Prostate gland (tissue), 2 donors: ENCODE measurements at regions not wholly inside any gene's neighbourhood (a gene's known extent, or its start where the extent isn't known, plus 50 kb on each side); places are given as distances from the start of the nearest gene placed in this dataset.

Source experiments
- DNase-seq: peaks from one replicate; pipeline ENCODE4 v3.0.0-alpha.2; 2019; ENCODE audit warnings: low spot score
- H3K27ac ChIP-seq, 2 donors: fragments of 200-600 bp; sonication (generic); 2 replicates each; pipeline ENCODE4 v1.5.1; 2017 to 2019
- H3K27me3 ChIP-seq: fragments of 200-600 bp; sonication (generic); replicated peaks from 2 replicates; pipeline ENCODE4 v1.5.1; 2019; ENCODE audit not compliant: insufficient read depth
- H3K36me3 ChIP-seq, 2 donors: fragments of 200-600 bp; sonication (generic); 1 replicate in 1 of 2; 2 replicates in 1 of 2; pipeline versions ENCODE4 v1.5.1 to v1.8.1; 2017 to 2019
- H3K4me1 ChIP-seq: fragments of 200-600 bp; sonication (generic); replicated peaks from 2 replicates; pipeline ENCODE4 v1.5.1; 2019
- H3K4me3 ChIP-seq, 2 donors: fragments of 200-600 bp; sonication (generic); 2 replicates each; pipeline ENCODE4 v1.5.1; 2017 to 2019
- H3K9me3 ChIP-seq: fragments of 200-600 bp; sonication (generic); 2 replicates; pipeline ENCODE4 v1.5.1; 2017
- POLR2A ChIP-seq: fragments of 450-650 bp; IDR thresholded peaks from one replicate; pipeline ENCODE4 v1.6.1; 2016; ENCODE audit warnings: antibody characterized with exemption, mild to moderate bottlenecking
- POLR2AphosphoS5 ChIP-seq: sonication (generic); formaldehyde crosslinking; IDR thresholded peaks from one replicate; pipeline ENCODE4 v1.6.1; 2017; ENCODE audit warnings: antibody characterized with exemption
- WGBS: methylation state at CpG from one replicate; pipeline ENCODE4 v1.1.5; 2018; 5-methylcytosine and 5-hydroxymethylcytosine counted together
- intact Hi-C: fragments of 100-400 bp; cut with DNase I; formaldehyde crosslinking; loops from one replicate; pipeline ENCODE4 v1.14.2; 2022
- TF ChIP-seq, protein P1 (sequence below), 4 experiments: fragments of 200-600 bp in 2 of 4; fragments of 450-650 bp in 2 of 4; sonication (generic) in 2 of 4; IDR thresholded peaks; 1 replicate in 3 of 4; 2 replicates in 1 of 4; pipeline ENCODE4 v1.5.1; 2016 to 2019; ENCODE audit warnings: antibody characterized with exemption in 4 of 4, mild to moderate bottlenecking in 2 of 4, moderate library complexity in 2 of 4

DNA sequence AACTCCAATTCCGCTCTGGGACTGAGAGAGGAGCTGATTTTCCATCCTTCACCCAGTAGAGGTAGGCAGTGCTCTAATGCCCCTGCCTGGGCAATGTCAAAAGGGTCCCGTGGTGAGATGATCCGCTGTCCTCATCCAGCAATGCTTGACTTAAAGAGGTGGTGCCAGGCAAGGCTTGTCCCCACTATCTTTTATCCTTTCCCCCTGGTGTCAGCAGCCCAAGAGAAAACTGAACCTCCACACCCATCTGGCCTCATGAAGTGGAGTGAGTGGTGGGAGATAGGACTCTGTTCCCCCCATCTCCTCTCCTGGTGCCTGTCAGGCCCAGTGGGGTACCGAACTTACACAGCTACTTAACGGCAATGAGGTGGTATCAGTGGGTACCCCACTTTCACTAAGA, 107.1 kb downstream of the ABHD5 start:
- H3K36me3 ChIP-seq, result no peaks in the 10 kb centered on the region
- no peak for DNase-seq
- no peaks in the 10 kb centered on the region for H3K27me3 ChIP-seq
- H3K4me3 ChIP-seq, result no peak overlapping the region
- TF ChIP-seq, protein P1, sequence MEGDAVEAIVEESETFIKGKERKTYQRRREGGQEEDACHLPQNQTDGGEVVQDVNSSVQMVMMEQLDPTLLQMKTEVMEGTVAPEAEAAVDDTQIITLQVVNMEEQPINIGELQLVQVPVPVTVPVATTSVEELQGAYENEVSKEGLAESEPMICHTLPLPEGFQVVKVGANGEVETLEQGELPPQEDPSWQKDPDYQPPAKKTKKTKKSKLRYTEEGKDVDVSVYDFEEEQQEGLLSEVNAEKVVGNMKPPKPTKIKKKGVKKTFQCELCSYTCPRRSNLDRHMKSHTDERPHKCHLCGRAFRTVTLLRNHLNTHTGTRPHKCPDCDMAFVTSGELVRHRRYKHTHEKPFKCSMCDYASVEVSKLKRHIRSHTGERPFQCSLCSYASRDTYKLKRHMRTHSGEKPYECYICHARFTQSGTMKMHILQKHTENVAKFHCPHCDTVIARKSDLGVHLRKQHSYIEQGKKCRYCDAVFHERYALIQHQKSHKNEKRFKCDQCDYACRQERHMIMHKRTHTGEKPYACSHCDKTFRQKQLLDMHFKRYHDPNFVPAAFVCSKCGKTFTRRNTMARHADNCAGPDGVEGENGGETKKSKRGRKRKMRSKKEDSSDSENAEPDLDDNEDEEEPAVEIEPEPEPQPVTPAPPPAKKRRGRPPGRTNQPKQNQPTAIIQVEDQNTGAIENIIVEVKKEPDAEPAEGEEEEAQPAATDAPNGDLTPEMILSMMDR (IDR thresholded peaks at IDR 0.05), result no peak
- TF ChIP-seq POLR2AphosphoS5, result no peak
- TF ChIP-seq POLR2A, result no peak
- no peaks in the 10 kb centered on the region for H3K4me1 ChIP-seq
- H3K9me3 ChIP-seq, result no peaks in the 10 kb centered on the region
- no peak overlapping the region for H3K27ac ChIP-seq
- intact Hi-C loops, result no loop called here
- 95% methylated on average over 5 of the region's 5 CpGs for WGBS

DNA sequence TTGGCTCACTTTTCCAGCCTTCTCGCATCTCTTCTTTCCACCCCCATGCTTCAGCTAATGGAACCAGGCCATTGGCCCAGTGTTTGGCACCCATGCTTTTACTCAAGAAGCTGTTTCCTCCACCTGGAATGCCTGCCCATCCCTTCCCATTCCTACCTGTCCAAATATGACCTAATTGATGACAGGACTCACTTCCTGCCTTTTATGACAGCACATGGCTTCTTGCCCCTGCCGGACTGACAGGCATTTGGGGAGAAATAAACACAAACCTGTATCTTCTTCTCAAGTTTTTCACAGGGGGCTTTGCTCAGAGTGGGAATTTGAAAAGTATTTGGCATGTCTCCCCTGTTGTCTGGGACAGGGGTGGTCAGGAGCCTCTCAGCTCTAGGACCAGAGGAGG, 120.1 kb downstream of the ABHD5 start:
- Histone ChIP-seq H3K4me3 (no peak overlapping the region), H3K4me1 (no peaks in the 10 kb centered on the region), H3K36me3 (no peaks in the 10 kb centered on the region), H3K27me3 (no peaks in the 10 kb centered on the region), H3K9me3 (no peaks in the 10 kb centered on the region), H3K27ac (no peak overlapping the region)
- TF ChIP-seq, protein P1 (IDR thresholded peaks at IDR 0.05), result no peak
- DNase-seq, result no peak
- WGBS, result 64% methylated on average over 2 of the region's 2 CpGs
- intact Hi-C loops, result no loop called here

DNA sequence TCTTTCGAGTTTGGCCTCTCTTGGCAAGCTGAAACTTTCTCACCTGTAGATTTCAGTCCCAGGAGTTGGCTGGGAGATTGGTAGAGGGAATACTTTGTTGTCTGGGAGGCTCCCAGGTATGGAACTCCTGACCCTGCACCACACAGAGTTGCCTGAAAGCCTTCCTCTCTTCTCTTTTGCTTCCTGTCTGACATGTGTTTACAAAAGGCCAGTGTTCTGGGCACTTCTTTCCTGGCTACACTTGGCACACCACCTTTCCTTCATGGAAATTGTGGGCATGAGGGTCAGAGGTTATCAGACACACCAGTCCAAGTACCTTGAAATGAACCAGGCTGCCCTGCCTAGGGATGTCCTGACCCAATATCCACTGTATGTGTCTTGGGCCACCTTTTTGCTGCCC, 123.7 kb downstream of the ABHD5 start:
- no peaks in the 10 kb centered on the region for H3K27me3 ChIP-seq
- H3K4me1 ChIP-seq, result no peaks in the 10 kb centered on the region
- H3K27ac ChIP-seq, result no peak overlapping the region
- H3K4me3 ChIP-seq, result no peak overlapping the region
- H3K9me3 ChIP-seq, result no peaks in the 10 kb centered on the region
- H3K36me3 ChIP-seq, result no peaks in the 10 kb centered on the region
- WGBS, result 63% methylated on average over 1 of the region's 1 CpG
- no peak for DNase-seq
- intact Hi-C loops, result no loop called here
- TF ChIP-seq POLR2AphosphoS5 (no peak), POLR2A (no peak)
- TF ChIP-seq, protein P1 (IDR thresholded peaks at IDR 0.05), result no peak

DNA sequence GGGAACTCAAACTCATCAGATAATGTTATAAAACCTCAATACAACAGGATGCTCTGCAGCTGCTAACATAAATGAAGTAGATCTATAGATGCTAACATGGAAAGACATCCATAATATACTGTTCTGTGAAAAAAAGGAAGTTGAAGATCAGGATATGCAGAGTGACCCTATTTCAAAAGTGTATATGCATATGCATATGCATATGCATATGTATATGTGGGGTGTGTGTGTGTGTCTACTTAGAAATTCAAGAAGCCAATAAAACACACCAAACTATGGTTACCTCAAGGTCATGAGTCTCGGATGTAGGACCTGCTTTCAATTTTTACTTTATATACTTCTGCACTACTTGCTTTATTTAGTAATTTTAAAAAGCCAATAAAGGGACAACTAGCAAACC, 125.6 kb downstream of the ABHD5 start:
- Histone ChIP-seq H3K4me3 (no peak overlapping the region), H3K4me1 (no peaks in the 10 kb centered on the region), H3K27ac (no peak overlapping the region), H3K27me3 (no peaks in the 10 kb centered on the region), H3K9me3 (no peaks in the 10 kb centered on the region), H3K36me3 (no peaks in the 10 kb centered on the region)
- TF ChIP-seq, protein P1 (IDR thresholded peaks at IDR 0.05), result no peak
- TF ChIP-seq POLR2A (no peak), POLR2AphosphoS5 (no peak)
- no peak for DNase-seq
- whole genome bisulfite sequencing, result 64% methylated on average over 1 of the region's 1 CpG
- intact Hi-C loops, result no loop called here

DNA sequence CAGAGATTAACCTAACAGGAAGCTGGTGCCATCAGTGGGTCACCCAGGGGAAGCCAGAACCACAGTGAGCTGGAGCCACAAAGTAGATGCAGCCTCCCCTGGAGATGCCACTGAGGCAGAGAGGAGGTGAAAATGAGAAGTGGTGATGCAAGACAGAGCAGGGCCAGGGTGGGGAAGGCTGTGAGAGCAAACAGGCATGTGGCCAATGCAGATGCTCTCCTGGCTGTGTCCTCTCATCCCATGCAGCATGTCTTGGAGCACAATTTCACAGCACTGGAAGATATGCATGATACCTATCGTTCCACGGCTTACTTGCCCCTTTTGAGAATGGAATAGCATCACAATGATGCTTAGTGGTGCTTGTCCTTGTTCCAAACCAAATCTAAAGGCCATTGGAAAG, 126.3 kb downstream of the ABHD5 start:
- Histone ChIP-seq H3K9me3 (no peaks in the 10 kb centered on the region), H3K4me1 (no peaks in the 10 kb centered on the region), H3K27me3 (no peaks in the 10 kb centered on the region), H3K27ac (no peak overlapping the region), H3K36me3 (no peaks in the 10 kb centered on the region), H3K4me3 (no peak overlapping the region)
- 91% methylated on average over 2 of the region's 2 CpGs for WGBS
- no peak for DNase-seq
- intact Hi-C loops, result no loop called here
- TF ChIP-seq POLR2AphosphoS5, result no peak
- TF ChIP-seq, protein P1 (IDR thresholded peaks at IDR 0.05), result no peak
- no peak for TF ChIP-seq POLR2A
